Breast epithelium (tissue), 4 donors: ENCODE measurements at regions not wholly inside any gene's neighbourhood (a gene's known extent, or its start where the extent isn't known, plus 50 kb on each side); places are given as distances from the start of the nearest gene placed in this dataset.

Experiments used
- DNase-seq, 2 donors: peaks; one replicate each; pipeline ENCODE4 v3.0.0-alpha.2; 2019; ENCODE audit warnings: low spot score in 2 of 2
- H3K27ac ChIP-seq, 2 donors: fragments of 200-600 bp; sonication (generic) in 1 of 2; one replicate each; pipeline ENCODE4 v1.5.1; 2016 to 2019; ENCODE audit warnings: mild to moderate bottlenecking in 1 of 2
- H3K27me3 ChIP-seq, 2 donors: fragments of 200-600 bp; sonication (generic) in 1 of 2; one replicate each; pipeline versions ENCODE4 v1.5.1 to v1.6.0; 2017 to 2019; ENCODE audit warnings: control low read depth in 1 of 2, mild to moderate bottlenecking in 1 of 2
- H3K36me3 ChIP-seq: fragments of 200-600 bp; one replicate; pipeline ENCODE4 v1.5.1; 2019
- H3K4me1 ChIP-seq, 2 donors: fragments of 200-600 bp; sonication (generic); one replicate each; pipeline ENCODE4 v1.5.1; 2016 to 2019; ENCODE audit warnings: control low read depth in 1 of 2
- H3K4me3 ChIP-seq, 3 donors: fragments of 200-600 bp; sonication (generic); 1 replicate in 2 of 3; 2 replicates in 1 of 3; pipeline ENCODE4 v1.5.1; 2016 to 2019; ENCODE audit warnings: mild to moderate bottlenecking in 3 of 3, moderate library complexity in 2 of 3
- H3K9me3 ChIP-seq, 2 donors: fragments of 200-600 bp; sonication (generic) in 1 of 2; one replicate each; pipeline ENCODE4 v1.5.1; 2016 to 2019; ENCODE audit warnings: control low read depth in 1 of 2
- POLR2A ChIP-seq: fragments of 450-650 bp; IDR thresholded peaks from one replicate; pipeline ENCODE4 v1.6.1; 2016; ENCODE audit warnings: antibody characterized with exemption, mild to moderate bottlenecking, moderate library complexity
- POLR2AphosphoS5 ChIP-seq, 3 donors: sonication (generic); formaldehyde crosslinking; IDR thresholded peaks; one replicate each; pipeline ENCODE4 v1.6.1; 2017; ENCODE audit warnings: antibody characterized with exemption in 3 of 3
- intact Hi-C: fragments of 100-400 bp; cut with DNase I; formaldehyde crosslinking; loops from one replicate; pipeline ENCODE4 v1.15.1; 2023; ENCODE audit warnings: low total_unique reads
- TF ChIP-seq, protein P1 (sequence below), 3 donors: fragments of 450-650 bp; IDR thresholded peaks; one replicate each; pipeline ENCODE4 v1.5.1; 2016 to 2017; ENCODE audit warnings: antibody characterized with exemption in 3 of 3, mild to moderate bottlenecking in 3 of 3, moderate library complexity in 3 of 3

DNA sequence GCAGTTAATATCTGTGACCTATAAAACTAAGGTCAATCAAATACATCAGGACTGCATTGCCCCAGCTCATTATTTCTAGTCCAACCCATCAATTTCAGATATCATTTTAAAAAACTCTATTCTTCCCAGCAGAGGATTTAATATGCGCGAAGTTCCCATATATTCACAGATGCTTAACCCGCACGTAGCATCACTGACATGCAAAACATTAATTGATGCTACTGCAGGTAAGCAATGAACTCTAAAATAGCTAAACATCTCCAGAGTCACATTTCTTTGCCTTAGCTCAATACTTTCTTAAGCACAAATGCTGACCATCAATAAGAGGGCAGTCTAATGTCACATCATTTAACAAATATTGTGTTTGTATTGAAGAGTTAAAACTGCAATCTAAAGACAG, 586.6 kb upstream of the CDH18 start:
- intact Hi-C loops: no loop called here
- TF ChIP-seq, protein P1, sequence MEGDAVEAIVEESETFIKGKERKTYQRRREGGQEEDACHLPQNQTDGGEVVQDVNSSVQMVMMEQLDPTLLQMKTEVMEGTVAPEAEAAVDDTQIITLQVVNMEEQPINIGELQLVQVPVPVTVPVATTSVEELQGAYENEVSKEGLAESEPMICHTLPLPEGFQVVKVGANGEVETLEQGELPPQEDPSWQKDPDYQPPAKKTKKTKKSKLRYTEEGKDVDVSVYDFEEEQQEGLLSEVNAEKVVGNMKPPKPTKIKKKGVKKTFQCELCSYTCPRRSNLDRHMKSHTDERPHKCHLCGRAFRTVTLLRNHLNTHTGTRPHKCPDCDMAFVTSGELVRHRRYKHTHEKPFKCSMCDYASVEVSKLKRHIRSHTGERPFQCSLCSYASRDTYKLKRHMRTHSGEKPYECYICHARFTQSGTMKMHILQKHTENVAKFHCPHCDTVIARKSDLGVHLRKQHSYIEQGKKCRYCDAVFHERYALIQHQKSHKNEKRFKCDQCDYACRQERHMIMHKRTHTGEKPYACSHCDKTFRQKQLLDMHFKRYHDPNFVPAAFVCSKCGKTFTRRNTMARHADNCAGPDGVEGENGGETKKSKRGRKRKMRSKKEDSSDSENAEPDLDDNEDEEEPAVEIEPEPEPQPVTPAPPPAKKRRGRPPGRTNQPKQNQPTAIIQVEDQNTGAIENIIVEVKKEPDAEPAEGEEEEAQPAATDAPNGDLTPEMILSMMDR (IDR thresholded peaks at IDR 0.05): no peak
- no peak for TF ChIP-seq POLR2A
- TF ChIP-seq POLR2AphosphoS5 (IDR thresholded peaks at IDR 0.05): no peak
- no peaks in the 10 kb centered on the region for H3K27me3 ChIP-seq
- H3K27ac ChIP-seq: no peak overlapping the region
- H3K4me3 ChIP-seq: no peak overlapping the region
- no peaks in the 10 kb centered on the region for H3K9me3 ChIP-seq
- no peaks in the 10 kb centered on the region for H3K4me1 ChIP-seq
- DNase-seq: no peak
- H3K36me3 ChIP-seq: no peaks in the 10 kb centered on the region

DNA sequence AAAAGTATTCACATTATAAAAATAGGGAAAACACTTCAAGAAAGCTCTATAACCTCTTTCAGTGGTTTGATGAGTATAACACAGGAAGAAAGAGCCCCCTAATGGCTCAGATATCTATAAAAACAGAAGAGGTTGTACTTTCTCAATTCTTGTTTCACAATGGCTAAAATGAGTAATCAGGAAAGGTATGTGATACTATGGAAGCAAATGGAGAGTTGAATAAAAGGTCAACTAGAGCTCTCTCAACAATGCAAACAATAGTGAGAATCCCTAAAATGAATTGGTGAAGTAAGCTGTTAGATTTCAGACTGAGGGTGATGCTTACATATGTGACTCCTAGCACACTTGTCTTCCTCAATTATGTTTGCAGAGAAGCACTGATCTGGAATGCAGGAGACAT, 584.6 kb upstream of the CDH18 start:
- no peaks in the 10 kb centered on the region for H3K9me3 ChIP-seq
- H3K4me3 ChIP-seq: no peak overlapping the region
- intact Hi-C loops: no loop called here
- DNase-seq: no peak
- H3K36me3 ChIP-seq: no peaks in the 10 kb centered on the region
- H3K4me1 ChIP-seq: no peaks in the 10 kb centered on the region
- H3K27ac ChIP-seq: no peak overlapping the region
- H3K27me3 ChIP-seq: no peaks in the 10 kb centered on the region
- TF ChIP-seq POLR2AphosphoS5 (IDR thresholded peaks at IDR 0.05) (no peak), POLR2A (no peak)
- TF ChIP-seq, protein P1 (IDR thresholded peaks at IDR 0.05): no peak

DNA sequence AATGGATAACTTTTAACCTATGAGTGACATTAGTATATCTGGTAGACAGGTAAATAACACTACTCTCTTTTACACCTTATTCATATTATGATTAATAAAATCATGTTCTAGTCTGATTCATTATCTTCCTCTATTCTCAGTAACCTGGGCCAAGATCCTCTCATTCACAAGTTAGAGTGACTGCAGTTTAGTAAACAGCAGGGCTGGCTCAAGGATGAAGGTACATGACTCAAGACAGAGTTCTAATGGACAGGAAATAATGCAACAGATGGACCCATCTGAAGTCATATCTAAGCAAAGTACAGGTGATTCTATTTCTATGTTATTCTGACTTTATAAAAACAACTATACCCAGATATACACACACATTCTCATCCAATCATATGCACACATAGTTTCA, 582.5 kb upstream of the CDH18 start:
- Histone ChIP-seq H3K9me3 (no peaks in the 10 kb centered on the region), H3K36me3 (no peaks in the 10 kb centered on the region), H3K4me1 (no peaks in the 10 kb centered on the region), H3K27me3 (no peaks in the 10 kb centered on the region), H3K27ac (no peak overlapping the region), H3K4me3 (no peak overlapping the region)
- intact Hi-C loops: no loop called here
- TF ChIP-seq, protein P1 (IDR thresholded peaks at IDR 0.05): no peak
- TF ChIP-seq POLR2AphosphoS5 (IDR thresholded peaks at IDR 0.05): no peak
- no peak for TF ChIP-seq POLR2A
- no peak for DNase-seq

DNA sequence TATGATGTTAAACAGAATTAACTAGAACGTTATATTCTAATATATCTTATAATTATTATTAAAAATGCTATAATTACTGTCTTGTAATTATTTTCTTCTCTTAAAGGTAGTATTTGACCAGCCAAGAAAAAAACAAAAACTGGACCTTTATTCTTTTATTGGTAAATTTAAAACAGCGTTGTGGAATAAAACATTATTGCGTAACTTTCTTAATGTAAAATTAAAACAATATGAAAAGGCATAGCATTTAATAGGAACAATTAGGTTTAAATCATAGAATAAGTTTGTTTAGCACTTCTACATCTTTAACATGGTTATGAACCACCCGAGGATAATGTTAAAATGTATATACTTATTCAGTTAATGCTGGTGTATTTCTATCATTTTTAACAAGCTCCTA, 574.5 kb upstream of the CDH18 start:
- no peaks in the 10 kb centered on the region for H3K4me1 ChIP-seq
- no peak for DNase-seq
- intact Hi-C loops: no loop called here
- no peaks in the 10 kb centered on the region for H3K27me3 ChIP-seq
- no peaks in the 10 kb centered on the region for H3K36me3 ChIP-seq
- H3K4me3 ChIP-seq: no peak overlapping the region
- TF ChIP-seq POLR2AphosphoS5 (IDR thresholded peaks at IDR 0.05) (no peak), POLR2A (no peak)
- TF ChIP-seq, protein P1 (IDR thresholded peaks at IDR 0.05): no peak
- no peak overlapping the region for H3K27ac ChIP-seq
- H3K9me3 ChIP-seq: no peaks in the 10 kb centered on the region

DNA sequence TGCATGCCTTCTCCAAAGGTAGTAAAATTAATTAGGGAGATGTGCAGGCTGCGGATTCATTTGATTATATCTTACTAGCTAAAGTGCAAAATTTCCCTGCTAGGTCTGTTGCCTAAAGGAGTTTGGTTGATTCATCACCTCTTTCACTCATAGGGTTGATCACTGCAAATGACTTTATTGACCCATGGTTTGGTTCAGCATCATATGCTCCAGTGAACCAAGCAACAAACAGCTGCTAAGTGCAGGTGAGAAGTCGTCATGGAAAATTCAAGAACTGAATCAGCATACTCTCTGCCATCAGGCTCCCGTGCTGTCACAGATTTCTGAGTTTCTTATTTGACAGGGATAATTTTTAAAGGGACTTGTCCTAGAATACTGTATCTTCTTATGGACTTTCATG, 571.8 kb upstream of the CDH18 start:
- Histone ChIP-seq H3K4me3 (no peak overlapping the region), H3K27ac (no peak overlapping the region), H3K9me3 (no peaks in the 10 kb centered on the region), H3K36me3 (no peaks in the 10 kb centered on the region), H3K27me3 (no peaks in the 10 kb centered on the region), H3K4me1 (no peaks in the 10 kb centered on the region)
- intact Hi-C loops: no loop called here
- TF ChIP-seq, protein P1 (IDR thresholded peaks at IDR 0.05): no peak
- no peak for TF ChIP-seq POLR2A
- no peak for DNase-seq
